ENCODE measurements at regions not wholly inside any gene's neighbourhood (a gene's known extent, or its start where the extent isn't known, plus 50 kb on each side); places are given as distances from the start of the nearest gene placed in this dataset.

DNA sequence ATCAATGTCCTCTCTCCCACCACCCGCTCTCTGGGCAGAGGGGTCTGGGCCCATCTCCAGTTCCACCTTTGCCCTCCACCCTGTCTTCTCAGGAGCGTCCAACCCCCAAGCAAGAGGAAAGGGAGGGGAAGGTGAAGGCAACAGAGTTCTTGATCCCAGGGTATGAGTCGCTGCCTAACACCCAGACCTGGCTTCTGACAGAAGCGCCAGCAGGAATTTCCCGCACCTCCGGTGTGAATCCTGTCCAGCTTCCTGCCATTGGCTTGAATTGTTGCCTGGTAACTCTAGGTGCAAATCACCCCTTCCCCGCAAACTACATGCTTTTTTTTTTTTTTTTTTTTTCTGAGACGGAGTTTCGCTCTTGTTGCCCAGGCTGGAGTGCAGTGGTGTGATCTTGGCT is 84.2 kb upstream of the IER5L start:
- TF ChIP-seq RAD21 (IDR thresholded peaks at IDR 0.05; ENCODE audit: low read length): no peak
- TF ChIP-seq, protein P1, sequence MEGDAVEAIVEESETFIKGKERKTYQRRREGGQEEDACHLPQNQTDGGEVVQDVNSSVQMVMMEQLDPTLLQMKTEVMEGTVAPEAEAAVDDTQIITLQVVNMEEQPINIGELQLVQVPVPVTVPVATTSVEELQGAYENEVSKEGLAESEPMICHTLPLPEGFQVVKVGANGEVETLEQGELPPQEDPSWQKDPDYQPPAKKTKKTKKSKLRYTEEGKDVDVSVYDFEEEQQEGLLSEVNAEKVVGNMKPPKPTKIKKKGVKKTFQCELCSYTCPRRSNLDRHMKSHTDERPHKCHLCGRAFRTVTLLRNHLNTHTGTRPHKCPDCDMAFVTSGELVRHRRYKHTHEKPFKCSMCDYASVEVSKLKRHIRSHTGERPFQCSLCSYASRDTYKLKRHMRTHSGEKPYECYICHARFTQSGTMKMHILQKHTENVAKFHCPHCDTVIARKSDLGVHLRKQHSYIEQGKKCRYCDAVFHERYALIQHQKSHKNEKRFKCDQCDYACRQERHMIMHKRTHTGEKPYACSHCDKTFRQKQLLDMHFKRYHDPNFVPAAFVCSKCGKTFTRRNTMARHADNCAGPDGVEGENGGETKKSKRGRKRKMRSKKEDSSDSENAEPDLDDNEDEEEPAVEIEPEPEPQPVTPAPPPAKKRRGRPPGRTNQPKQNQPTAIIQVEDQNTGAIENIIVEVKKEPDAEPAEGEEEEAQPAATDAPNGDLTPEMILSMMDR (conservative IDR thresholded peaks at IDR 0.05; ENCODE audit: low read depth, low read length): no peak
- TF ChIP-seq RFX5 (IDR thresholded peaks at IDR 0.05; ENCODE audit: low read depth, low read length): no peak
- TF ChIP-seq, protein P2, sequence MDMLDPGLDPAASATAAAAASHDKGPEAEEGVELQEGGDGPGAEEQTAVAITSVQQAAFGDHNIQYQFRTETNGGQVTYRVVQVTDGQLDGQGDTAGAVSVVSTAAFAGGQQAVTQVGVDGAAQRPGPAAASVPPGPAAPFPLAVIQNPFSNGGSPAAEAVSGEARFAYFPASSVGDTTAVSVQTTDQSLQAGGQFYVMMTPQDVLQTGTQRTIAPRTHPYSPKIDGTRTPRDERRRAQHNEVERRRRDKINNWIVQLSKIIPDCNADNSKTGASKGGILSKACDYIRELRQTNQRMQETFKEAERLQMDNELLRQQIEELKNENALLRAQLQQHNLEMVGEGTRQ (IDR thresholded peaks at IDR 0.05; ENCODE audit: low read depth, low read length): no peak
- no peak for TF ChIP-seq RCOR1 (IDR thresholded peaks at IDR 0.05; ENCODE audit: insufficient replicate concordance, low read length)
- TF ChIP-seq POLR2A (IDR thresholded peaks at IDR 0.05; ENCODE audit: low read depth, low read length): no peak
- TF ChIP-seq BHLHE40 (IDR thresholded peaks at IDR 0.05; ENCODE audit: low read depth, low read length): no peak
- TF ChIP-seq MAZ (IDR thresholded peaks at IDR 0.05; ENCODE audit: borderline replicate concordance, low read depth, low read length): no peak
- no peak for TF ChIP-seq FOS (IDR thresholded peaks at IDR 0.05; ENCODE audit: low read depth, low read length)
- TF ChIP-seq, protein P3, sequence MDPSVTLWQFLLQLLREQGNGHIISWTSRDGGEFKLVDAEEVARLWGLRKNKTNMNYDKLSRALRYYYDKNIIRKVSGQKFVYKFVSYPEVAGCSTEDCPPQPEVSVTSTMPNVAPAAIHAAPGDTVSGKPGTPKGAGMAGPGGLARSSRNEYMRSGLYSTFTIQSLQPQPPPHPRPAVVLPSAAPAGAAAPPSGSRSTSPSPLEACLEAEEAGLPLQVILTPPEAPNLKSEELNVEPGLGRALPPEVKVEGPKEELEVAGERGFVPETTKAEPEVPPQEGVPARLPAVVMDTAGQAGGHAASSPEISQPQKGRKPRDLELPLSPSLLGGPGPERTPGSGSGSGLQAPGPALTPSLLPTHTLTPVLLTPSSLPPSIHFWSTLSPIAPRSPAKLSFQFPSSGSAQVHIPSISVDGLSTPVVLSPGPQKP (IDR thresholded peaks at IDR 0.05; ENCODE audit: borderline replicate concordance, low read depth, low read length): no peak
